ENCODE measurements at regions not wholly inside any gene's neighbourhood (a gene's known extent, or its start where the extent isn't known, plus 50 kb on each side); places are given as distances from the start of the nearest gene placed in this dataset.

DNA sequence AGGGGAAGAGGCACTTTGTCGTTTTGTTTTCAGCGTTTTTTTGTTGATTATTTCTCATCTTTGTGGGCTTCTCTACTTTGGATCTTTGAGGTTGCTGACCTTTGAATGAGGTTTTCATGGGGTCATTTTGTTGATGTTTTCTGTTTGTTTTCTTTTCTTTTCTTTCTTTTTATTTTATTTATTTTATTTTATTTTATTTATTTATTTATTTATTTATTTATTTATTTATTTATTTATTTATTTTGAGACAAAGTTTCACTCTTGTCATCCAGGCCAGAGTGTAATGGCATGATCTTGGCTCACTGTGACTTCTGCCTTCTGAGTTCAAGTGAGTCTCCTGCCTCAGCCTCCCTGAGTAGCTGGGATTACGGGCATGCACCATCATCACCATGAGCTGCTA is 946.7 kb downstream of the TLE4 start (continued):
- TF ChIP-seq POLR2A (IDR thresholded peaks at IDR 0.05; ENCODE audit: insufficient read depth in 1 of 2, low read depth in 2 of 2, low read length in 2 of 2) = no peak
- no peak for TF ChIP-seq U2AF2 (IDR thresholded peaks at IDR 0.05; ENCODE audit: low read depth, low read length)
- TF ChIP-seq, protein P1, sequence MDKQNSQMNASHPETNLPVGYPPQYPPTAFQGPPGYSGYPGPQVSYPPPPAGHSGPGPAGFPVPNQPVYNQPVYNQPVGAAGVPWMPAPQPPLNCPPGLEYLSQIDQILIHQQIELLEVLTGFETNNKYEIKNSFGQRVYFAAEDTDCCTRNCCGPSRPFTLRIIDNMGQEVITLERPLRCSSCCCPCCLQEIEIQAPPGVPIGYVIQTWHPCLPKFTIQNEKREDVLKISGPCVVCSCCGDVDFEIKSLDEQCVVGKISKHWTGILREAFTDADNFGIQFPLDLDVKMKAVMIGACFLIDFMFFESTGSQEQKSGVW (CRISPR knock-in tag; IDR thresholded peaks at IDR 0.05; ENCODE audit: borderline replicate concordance) = no peak
- no peak for TF ChIP-seq MTF2 (CRISPR knock-in tag; IDR thresholded peaks at IDR 0.05; ENCODE audit: borderline replicate concordance)
- no peak for TF ChIP-seq HNRNPH1 (optimal IDR thresholded peaks at IDR 0.05; ENCODE audit: low read depth, low read length)
- TF ChIP-seq ZNF382 (CRISPR knock-in tag; IDR thresholded peaks at IDR 0.05; ENCODE audit: borderline replicate concordance) = no peak
- no peak for TF ChIP-seq ZBTB33 (CRISPR knock-in tag; IDR thresholded peaks at IDR 0.05)
- no peak for TF ChIP-seq TEAD2 (CRISPR knock-in tag; IDR thresholded peaks at IDR 0.05)

DNA sequence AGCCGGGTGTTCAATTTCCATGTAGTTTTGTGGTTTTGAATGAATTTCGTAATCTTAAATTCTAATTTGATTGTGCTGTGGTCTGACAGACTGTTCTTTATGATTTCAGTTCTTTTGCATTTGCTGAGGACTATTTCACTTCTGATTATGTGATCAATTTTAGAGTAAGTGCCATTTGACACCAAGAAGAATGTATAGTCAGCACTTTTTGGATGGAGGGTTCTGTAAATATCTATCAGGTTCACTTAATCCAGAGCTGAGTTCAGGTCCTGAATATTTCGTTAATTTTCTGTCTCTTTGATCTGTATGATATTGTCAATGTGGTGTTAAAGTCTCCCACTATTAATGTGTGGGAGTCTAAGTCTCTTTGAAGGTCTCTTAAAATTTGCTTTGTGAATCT is 944.9 kb downstream of the TLE4 start:
- Histone ChIP-seq H3K4me2 (ENCODE audit: low read depth, low read length) (no peak overlapping the region), H3K27ac (ENCODE audit: extremely low read length, insufficient read depth, low read length) (no peak overlapping the region), H3K9me3 (ENCODE audit: low read length) (peaks cover 48% of the 10 kb centered on the region), H3K4me3 (replicated peaks in 1 of 3; ENCODE audit: insufficient read depth in 1 of 3, low read depth in 2 of 3, low read length in 3 of 3) (no peak overlapping the region), H3K36me3 (replicated peaks in 1 of 2; ENCODE audit: control insufficient read depth in 1 of 2, insufficient read depth in 2 of 2, low read length in 2 of 2) (no peaks in the 10 kb centered on the region), H4K20me1 (ENCODE audit: insufficient read depth, low read length) (no peaks in the 10 kb centered on the region), H2AFZ (ENCODE audit: low read length) (no peak overlapping the region), H3K9ac (ENCODE audit: insufficient read depth, low read depth, low read length) (no peak overlapping the region), H3K79me2 (ENCODE audit: insufficient read depth, low read length) (no peaks in the 10 kb centered on the region), H3K4me1 (ENCODE audit: insufficient read depth, low read length) (no peaks in the 10 kb centered on the region), H3K27me3 (ENCODE audit: control insufficient read depth in 1 of 2, insufficient read depth in 2 of 2, low read length in 2 of 2) (no peaks in the 10 kb centered on the region)
- POLR2A ChIA-PET = no interaction called here
- no TSS peak for BruUV-seq (replicated peaks)
- FAIRE-seq (no peak), ATAC-seq (no peak), DNase-seq (ENCODE audit: low spot score) (no peak)
- intact Hi-C loops (cut with micrococcal nuclease; ENCODE audit: unreplicated experiment) (no loop called here), in situ Hi-C loops (cut with HindIII; ENCODE audit: extremely low pct_ligation_motif_present, low pct_unique_long_range_greater_than_20kb) (no loop called here)
- 1% methylated on average over 3 of the region's 3 CpGs for WGBS (ENCODE audit: low lambda C conversion rate)
- CTCF ChIA-PET (ENCODE audit: low intra/inter-chr PET ratio, low total read pairs) = no interaction called here
- TF ChIP-seq MAFF (IDR thresholded peaks at IDR 0.05; ENCODE audit: low read depth, low read length) (peak; percentile 86), ZNF552 (CRISPR knock-in tag; IDR thresholded peaks at IDR 0.05; ENCODE audit: borderline replicate concordance) (no peak), MAFK (conservative IDR thresholded peaks at IDR 0.05 in 1 of 2, IDR thresholded peaks at IDR 0.05 in 1 of 2; ENCODE audit: low read length in 2 of 2) (peak; percentile 85 to 93)
